HS-27A (cell line): ENCODE measurements at regions not wholly inside any gene's neighbourhood (a gene's known extent, or its start where the extent isn't known, plus 50 kb on each side); places are given as distances from the start of the nearest gene placed in this dataset.

Source experiments
- DNase-seq: peaks from one replicate; pipeline ENCODE4 v3.0.0-alpha.2; 2012; ENCODE audit warnings: low read depth, missing footprints

- no peak for DNase-seq
These were observed 98.6 kb downstream of the FHDC1 start for GRCh38 chr4:153034681-153035080.

GRCh38 chr4:153036931-153037482, 100.9 kb downstream of the FHDC1 start:
- no peak for DNase-seq

- DNase-seq: no peak
These were observed 102.6 kb downstream of the FHDC1 start for GRCh38 chr4:153038623-153039311.

GRCh38 chr4:153039542-153040185, 103.5 kb downstream of the FHDC1 start:
- DNase-seq: no peak

- DNase-seq: no peak
These were observed 104.6 kb downstream of the FHDC1 start for GRCh38 chr4:153040677-153041076.

- DNase-seq: no peak
These were observed 107.9 kb downstream of the FHDC1 start for GRCh38 chr4:153044036-153044435.

GRCh38 chr4:153045111-153045982, 109.2 kb downstream of the FHDC1 start:
- no peak for DNase-seq

GRCh38 chr4:153058671-153059060, 122.5 kb downstream of the FHDC1 start:
- DNase-seq: no peak

- no peak for DNase-seq
These were observed 124.1 kb downstream of the FHDC1 start for GRCh38 chr4:153060196-153060595.

GRCh38 chr4:153061971-153062370, 125.8 kb downstream of the FHDC1 start:
- DNase-seq: no peak

- DNase-seq: no peak
These were observed 126.6 kb downstream of the FHDC1 start for GRCh38 chr4:153062652-153063168.

GRCh38 chr4:153063490-153063889, 127.4 kb downstream of the FHDC1 start:
- DNase-seq: no peak

GRCh38 chr4:153064571-153064970, 128.4 kb downstream of the FHDC1 start:
- DNase-seq: no peak

GRCh38 chr4:153065276-153065675, 129.2 kb downstream of the FHDC1 start:
- DNase-seq: no peak

- DNase-seq: no peak
These were observed 131.3 kb downstream of the FHDC1 start for GRCh38 chr4:153067376-153067775.

GRCh38 chr4:153068751-153069150, 132.6 kb downstream of the FHDC1 start:
- DNase-seq: no peak

GRCh38 chr4:153071958-153072598, 132.2 kb upstream of the TRIM2 start:
- DNase-seq: no peak

GRCh38 chr4:153072661-153073060, 131.6 kb upstream of the TRIM2 start:
- no peak for DNase-seq

GRCh38 chr4:153074486-153074885, 129.8 kb upstream of the TRIM2 start:
- DNase-seq: no peak

- no peak for DNase-seq
These were observed 129.2 kb upstream of the TRIM2 start for GRCh38 chr4:153074936-153075630.

GRCh38 chr4:153075836-153076518, 128.3 kb upstream of the TRIM2 start:
- DNase-seq: no peak
